ENCODE measurements at regions not wholly inside any gene's neighbourhood (a gene's known extent, or its start where the extent isn't known, plus 50 kb on each side); places are given as distances from the start of the nearest gene placed in this dataset.

GRCh38 chr5:81855591-81855990, 104.7 kb upstream of the SSBP2 start:
- peak; percentile 28 for DNase-seq

GRCh38 chr5:81854915-81855314, 104.0 kb upstream of the SSBP2 start:
- DNase-seq, result no peak

GRCh38 chr5:81854485-81854884, 103.6 kb upstream of the SSBP2 start:
- DNase-seq, result no peak

GRCh38 chr5:81853030-81853357, 102.1 kb upstream of the SSBP2 start:
- no peak for DNase-seq

GRCh38 chr5:81852291-81853029, 101.6 kb upstream of the SSBP2 start:
- peak; percentile 56 for DNase-seq

GRCh38 chr5:81851481-81852178, 100.7 kb upstream of the SSBP2 start:
- peak; percentile 99 for DNase-seq

- peak; percentile 59 for DNase-seq
Measured at GRCh38 chr5:81850501-81851357, 99.8 kb upstream of the SSBP2 start.

- DNase-seq, result peak; percentile 22
Measured at GRCh38 chr5:81849770-81850367, 99.0 kb upstream of the SSBP2 start.

- peak; percentile 77 for DNase-seq
Measured at GRCh38 chr5:81848362-81848880, 97.5 kb upstream of the SSBP2 start.

- DNase-seq, result no peak
Measured at GRCh38 chr5:81846301-81846700, 95.4 kb upstream of the SSBP2 start.

GRCh38 chr5:81843845-81844244, 92.9 kb upstream of the SSBP2 start:
- no peak for DNase-seq

- peak; percentile 67 for DNase-seq
Measured at GRCh38 chr5:81842795-81843398, 92.0 kb upstream of the SSBP2 start.

- DNase-seq, result no peak
Measured at GRCh38 chr5:81839034-81839433, 88.1 kb upstream of the SSBP2 start.

GRCh38 chr5:81838307-81838906, 87.5 kb upstream of the SSBP2 start:
- DNase-seq, result peak; percentile 33

GRCh38 chr5:81837667-81838306, 86.9 kb upstream of the SSBP2 start:
- no peak for DNase-seq

- no peak for DNase-seq
Measured at GRCh38 chr5:81835814-81836367, 85.0 kb upstream of the SSBP2 start.

GRCh38 chr5:81834021-81834660, 83.2 kb upstream of the SSBP2 start:
- no peak for DNase-seq

- DNase-seq, result no peak
Measured at GRCh38 chr5:81830596-81830995, 79.7 kb upstream of the SSBP2 start.

GRCh38 chr5:81829242-81829641, 78.3 kb upstream of the SSBP2 start:
- no peak for DNase-seq

GRCh38 chr5:81827500-81827899, 76.6 kb upstream of the SSBP2 start:
- no peak for DNase-seq
